AG04449 (cell line): ENCODE measurements at regions not wholly inside any gene's neighbourhood (a gene's known extent, or its start where the extent isn't known, plus 50 kb on each side); places are given as distances from the start of the nearest gene placed in this dataset.
A peak's percentile ranks its signal among the peaks of the same experiment; 100 is the strongest.

Source experiments
- CTCF ChIA-PET: fragments of 350-600 bp; formaldehyde crosslinking; extraction: SDS; loops from one replicate; lab custom pipeline; 2021; ENCODE audit warnings: antibody characterized with exemption; lab: Yijun Ruan, JAX
- POLR2A ChIA-PET: fragments of 400-600, 350-600 bp; formaldehyde crosslinking; extraction: SDS; loops from one replicate; lab custom pipeline; 2020; ENCODE audit warnings: antibody characterized with exemption, inconsistent platforms; lab: Yijun Ruan, JAX
- DNase-seq: peaks from one replicate; pipeline ENCODE4 v3.0.0-alpha.2; 2010; ENCODE audit warnings: low read depth, low spot score
- H3K4me3 ChIP-seq: 2 replicates; pipeline ENCODE4 v1.5.1; 2011; ENCODE audit warnings: low read depth, mild to moderate bottlenecking, control low read depth, low read length
- TF ChIP-seq, protein P1 (sequence below): IDR thresholded peaks from one replicate; pipeline ENCODE4 v1.5.1; 2011; ENCODE audit warnings: mild to moderate bottlenecking, moderate library complexity, low read length, control low read depth, inconsistent platforms; ENCODE audit not compliant: insufficient read depth; ENCODE audit errors: missing control alignments

DNA sequence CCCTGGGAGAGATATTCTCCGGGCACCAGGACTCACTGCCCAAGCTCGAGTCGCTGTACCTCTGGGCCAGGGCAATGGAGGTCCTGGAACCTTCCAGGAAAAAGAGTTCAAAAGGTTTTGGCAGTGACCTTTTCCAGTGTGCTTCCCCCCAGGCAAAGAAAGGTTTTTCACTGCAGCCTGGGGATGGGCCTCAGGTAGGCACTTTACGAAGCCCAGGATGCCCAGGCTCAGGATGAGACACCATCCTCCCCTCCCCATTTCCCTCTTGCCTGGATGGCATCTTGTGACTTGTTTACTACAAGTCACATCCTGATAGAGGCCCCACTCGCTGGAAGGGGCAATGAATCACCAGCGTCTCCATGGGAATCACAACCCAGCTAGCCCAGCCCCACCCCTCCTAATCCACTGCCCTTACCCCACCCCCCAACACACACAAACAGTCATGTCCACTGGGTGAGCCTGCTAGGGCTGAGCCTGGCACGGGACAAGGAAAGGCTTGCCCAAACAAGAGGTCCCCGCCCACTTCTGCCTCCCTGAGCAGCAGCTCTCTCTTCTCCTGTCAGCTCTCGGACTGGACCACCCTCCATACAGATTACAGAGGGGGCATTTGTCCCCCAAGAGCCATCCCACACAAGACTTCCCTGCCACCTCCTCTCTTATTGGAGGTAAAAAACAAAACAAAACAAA lies 93.8 kb upstream of the SMNDC1 start:
- POLR2A ChIA-PET: interaction anchor here (0.5 to 2.0 kb wide), 3 partner anchors 13 to 100 kb away, joined by 3 to 6 read pairs (median 5); partner anchors contain the start of gene DUSP5
- TF ChIP-seq, protein P1, sequence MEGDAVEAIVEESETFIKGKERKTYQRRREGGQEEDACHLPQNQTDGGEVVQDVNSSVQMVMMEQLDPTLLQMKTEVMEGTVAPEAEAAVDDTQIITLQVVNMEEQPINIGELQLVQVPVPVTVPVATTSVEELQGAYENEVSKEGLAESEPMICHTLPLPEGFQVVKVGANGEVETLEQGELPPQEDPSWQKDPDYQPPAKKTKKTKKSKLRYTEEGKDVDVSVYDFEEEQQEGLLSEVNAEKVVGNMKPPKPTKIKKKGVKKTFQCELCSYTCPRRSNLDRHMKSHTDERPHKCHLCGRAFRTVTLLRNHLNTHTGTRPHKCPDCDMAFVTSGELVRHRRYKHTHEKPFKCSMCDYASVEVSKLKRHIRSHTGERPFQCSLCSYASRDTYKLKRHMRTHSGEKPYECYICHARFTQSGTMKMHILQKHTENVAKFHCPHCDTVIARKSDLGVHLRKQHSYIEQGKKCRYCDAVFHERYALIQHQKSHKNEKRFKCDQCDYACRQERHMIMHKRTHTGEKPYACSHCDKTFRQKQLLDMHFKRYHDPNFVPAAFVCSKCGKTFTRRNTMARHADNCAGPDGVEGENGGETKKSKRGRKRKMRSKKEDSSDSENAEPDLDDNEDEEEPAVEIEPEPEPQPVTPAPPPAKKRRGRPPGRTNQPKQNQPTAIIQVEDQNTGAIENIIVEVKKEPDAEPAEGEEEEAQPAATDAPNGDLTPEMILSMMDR: no peak
- no peak overlapping the region for H3K4me3 ChIP-seq
- peak; percentile 90 for DNase-seq
- CTCF ChIA-PET: interaction anchor here (1.1 to 3.0 kb wide), 3 partner anchors 14 to 148 kb away, joined by 3 to 7 read pairs (median 6); no protein-coding TSS in a partner anchor

GRCh38 chr10:110399106-110399964 lies 94.6 kb upstream of the SMNDC1 start:
- H3K4me3 ChIP-seq: no peak overlapping the region
- ChIA-PET CTCF (interaction anchor here (1.1 to 1.6 kb wide), 3 partner anchors 10 to 147 kb away, joined by 3 to 7 read pairs (median 6); no protein-coding TSS in a partner anchor), POLR2A (interaction anchor here (0.5 to 2.0 kb wide), 3 partner anchors 12 to 99 kb away, joined by 3 to 6 read pairs (median 5); partner anchors contain the start of gene DUSP5)
- TF ChIP-seq, protein P1: no peak
- peak; percentile 98 for DNase-seq

GRCh38 chr10:110399965-110400933 lies 95.5 kb upstream of the SMNDC1 start:
- no peak for DNase-seq
- ChIA-PET CTCF (interaction anchor here (1.4 to 2.2 kb wide), 2 partner anchors 9 to 46 kb away, joined by 7 read pairs; no protein-coding TSS in a partner anchor), POLR2A (no interaction called here)
- no peak overlapping the region for H3K4me3 ChIP-seq
- TF ChIP-seq, protein P1: no peak

- ChIA-PET CTCF (interaction anchor here (1.4 to 2.2 kb wide), 2 partner anchors 11 to 47 kb away, joined by 3 to 7 read pairs; no protein-coding TSS in a partner anchor), POLR2A (no interaction called here)
- H3K4me3 ChIP-seq: no peak overlapping the region
- TF ChIP-seq, protein P1: no peak
- no peak for DNase-seq
Observed at GRCh38 chr10:110401401-110402076, 96.2 kb upstream of the DUSP5 start.

- TF ChIP-seq, protein P1: no peak
- no peak for DNase-seq
- CTCF ChIA-PET: interaction anchor here (1.4 to 2.2 kb wide), 2 partner anchors 11 to 48 kb away, joined by 3 to 7 read pairs; no protein-coding TSS in a partner anchor
- POLR2A ChIA-PET: no interaction called here
- no peak overlapping the region for H3K4me3 ChIP-seq
Observed at GRCh38 chr10:110402077-110402416, 95.7 kb upstream of the DUSP5 start.
